ENCODE measurements at regions not wholly inside any gene's neighbourhood (a gene's known extent, or its start where the extent isn't known, plus 50 kb on each side); places are given as distances from the start of the nearest gene placed in this dataset.

- Mint-ChIP-seq H3K4me3 (no peak overlapping the region), H3K27me3 (ENCODE audit: low read depth in 2 of 2) (no peaks in the 10 kb centered on the region), H3K4me1 (no peaks in the 10 kb centered on the region), H3K9me3 (no peaks in the 10 kb centered on the region), H3K36me3 (no peaks in the 10 kb centered on the region), H3K27ac (no peak overlapping the region)
- 91% methylated on average over 15 of the region's 15 CpGs for WGBS (ENCODE audit: insufficient coverage)
- H3K27me3 ChIP-seq (ENCODE audit: control insufficient read depth, insufficient read depth, low read length) = no peaks in the 10 kb centered on the region
- no peak overlapping the region for H3K4me3 ChIP-seq (ENCODE audit: low read length)
- intact Hi-C loops (cut with micrococcal nuclease) = no loop called here
- no peaks in the 10 kb centered on the region for H3K9me3 ChIP-seq (ENCODE audit: control insufficient read depth, insufficient read depth, low read length)
- ATAC-seq (no peak), DNase-seq (no peak)
- no peaks in the 10 kb centered on the region for H3K36me3 ChIP-seq (ENCODE audit: control insufficient read depth, insufficient read depth, low read length)
- H3K27ac ChIP-seq (ENCODE audit: low read length) = no peak overlapping the region
- no peaks in the 10 kb centered on the region for H3K4me1 ChIP-seq (ENCODE audit: control insufficient read depth, insufficient read depth, low read length)
- TF ChIP-seq CTCF (IDR thresholded peaks at IDR 0.05) = no peak
Measured at GRCh38 chr7:47710201-47710935, 128.5 kb upstream of the TNS3 start.

- H3K27ac ChIP-seq (ENCODE audit: low read length) = no peak overlapping the region
- no peaks in the 10 kb centered on the region for H3K36me3 ChIP-seq (ENCODE audit: control insufficient read depth, insufficient read depth, low read length)
- intact Hi-C loops (cut with micrococcal nuclease) = no loop called here
- H3K4me3 Mint-ChIP-seq = no peak overlapping the region
- no peaks in the 10 kb centered on the region for H3K4me1 Mint-ChIP-seq
- no peaks in the 10 kb centered on the region for H3K27me3 ChIP-seq (ENCODE audit: control insufficient read depth, insufficient read depth, low read length)
- H3K9me3 ChIP-seq (ENCODE audit: control insufficient read depth, insufficient read depth, low read length) = no peaks in the 10 kb centered on the region
- H3K4me1 ChIP-seq (ENCODE audit: control insufficient read depth, insufficient read depth, low read length) = no peaks in the 10 kb centered on the region
- H3K4me3 ChIP-seq (ENCODE audit: low read length) = no peak overlapping the region
- H3K27me3 Mint-ChIP-seq (ENCODE audit: low read depth in 2 of 2) = no peaks in the 10 kb centered on the region
- no peaks in the 10 kb centered on the region for H3K9me3 Mint-ChIP-seq
- TF ChIP-seq CTCF (IDR thresholded peaks at IDR 0.05) = no peak
- no peak overlapping the region for H3K27ac Mint-ChIP-seq
- no peaks in the 10 kb centered on the region for H3K36me3 Mint-ChIP-seq
- WGBS (ENCODE audit: insufficient coverage) = 92% methylated on average over 6 of the region's 6 CpGs
- no peak for DNase-seq
- no peak for ATAC-seq
Measured at GRCh38 chr7:47709451-47709850, 127.5 kb upstream of the TNS3 start.

- no peaks in the 10 kb centered on the region for H3K4me1 Mint-ChIP-seq
- no peak for TF ChIP-seq CTCF (IDR thresholded peaks at IDR 0.05)
- intact Hi-C loops (cut with micrococcal nuclease) = no loop called here
Measured at GRCh38 chr7:47709051-47709450, 127.1 kb upstream of the TNS3 start.

GRCh38 chr7:47707583-47707982 lies 125.7 kb upstream of the TNS3 start:
- intact Hi-C loops (cut with micrococcal nuclease) = no loop called here
- Histone ChIP-seq H3K27ac (ENCODE audit: low read length) (no peak overlapping the region), H3K36me3 (ENCODE audit: control insufficient read depth, insufficient read depth, low read length) (no peaks in the 10 kb centered on the region), H3K4me1 (ENCODE audit: control insufficient read depth, insufficient read depth, low read length) (no peaks in the 10 kb centered on the region), H3K4me3 (ENCODE audit: low read length) (no peak overlapping the region), H3K27me3 (ENCODE audit: control insufficient read depth, insufficient read depth, low read length) (no peaks in the 10 kb centered on the region), H3K9me3 (ENCODE audit: control insufficient read depth, insufficient read depth, low read length) (no peaks in the 10 kb centered on the region)
- no peak overlapping the region for H3K27ac Mint-ChIP-seq
- 94% methylated on average over 5 of the region's 6 CpGs for WGBS (ENCODE audit: insufficient coverage)
- no peak for TF ChIP-seq CTCF (IDR thresholded peaks at IDR 0.05)
- no peaks in the 10 kb centered on the region for H3K4me1 Mint-ChIP-seq
- ATAC-seq = no peak
- H3K27me3 Mint-ChIP-seq (ENCODE audit: low read depth in 2 of 2) = peaks cover 0 to 5% of the 10 kb centered on the region in 2 donors
- H3K36me3 Mint-ChIP-seq = no peaks in the 10 kb centered on the region
- no peak for DNase-seq
- H3K9me3 Mint-ChIP-seq = no peaks in the 10 kb centered on the region
- H3K4me3 Mint-ChIP-seq = no peak overlapping the region

More at GRCh38 chr7:47709051-47709450, 127.1 kb upstream of the TNS3 start:
- no peak overlapping the region for H3K27ac Mint-ChIP-seq
- no peaks in the 10 kb centered on the region for H3K36me3 Mint-ChIP-seq
- WGBS (ENCODE audit: insufficient coverage) = 72% methylated on average over 4 of the region's 4 CpGs
- Histone ChIP-seq H3K9me3 (ENCODE audit: control insufficient read depth, insufficient read depth, low read length) (no peaks in the 10 kb centered on the region), H3K27me3 (ENCODE audit: control insufficient read depth, insufficient read depth, low read length) (no peaks in the 10 kb centered on the region), H3K36me3 (ENCODE audit: control insufficient read depth, insufficient read depth, low read length) (no peaks in the 10 kb centered on the region), H3K4me1 (ENCODE audit: control insufficient read depth, insufficient read depth, low read length) (no peaks in the 10 kb centered on the region), H3K27ac (ENCODE audit: low read length) (no peak overlapping the region), H3K4me3 (ENCODE audit: low read length) (no peak overlapping the region)
- no peak overlapping the region for H3K4me3 Mint-ChIP-seq
- DNase-seq (no peak), ATAC-seq (no peak)
- no peaks in the 10 kb centered on the region for H3K9me3 Mint-ChIP-seq
- no peaks in the 10 kb centered on the region for H3K27me3 Mint-ChIP-seq (ENCODE audit: low read depth in 2 of 2)

Measured in natural killer cell (primary cell).